Mammary epithelial cell (primary cell): ENCODE measurements at regions not wholly inside any gene's neighbourhood (a gene's known extent, or its start where the extent isn't known, plus 50 kb on each side); places are given as distances from the start of the nearest gene placed in this dataset.

Experiments
- EZH2 ChIP-seq: IDR thresholded peaks from 2 replicates; pipeline ENCODE4 v1.6.1; 2012; ENCODE audit warnings: low read length, inconsistent platforms, borderline replicate concordance
- TF ChIP-seq, protein P1 (sequence below), 2 donors: IDR thresholded peaks in 1 of 2; conservative IDR thresholded peaks in 1 of 2; 2 replicates each; pipeline ENCODE4 v1.5.1; 2011 to 2012; ENCODE audit warnings: inconsistent platforms in 2 of 2, low read length in 2 of 2, mild to moderate bottlenecking in 2 of 2, control low read depth in 1 of 2, low read depth in 1 of 2; ENCODE audit not compliant: insufficient read depth in 1 of 2; ENCODE audit errors: extremely low read depth in 1 of 2

- TF ChIP-seq, protein P1, sequence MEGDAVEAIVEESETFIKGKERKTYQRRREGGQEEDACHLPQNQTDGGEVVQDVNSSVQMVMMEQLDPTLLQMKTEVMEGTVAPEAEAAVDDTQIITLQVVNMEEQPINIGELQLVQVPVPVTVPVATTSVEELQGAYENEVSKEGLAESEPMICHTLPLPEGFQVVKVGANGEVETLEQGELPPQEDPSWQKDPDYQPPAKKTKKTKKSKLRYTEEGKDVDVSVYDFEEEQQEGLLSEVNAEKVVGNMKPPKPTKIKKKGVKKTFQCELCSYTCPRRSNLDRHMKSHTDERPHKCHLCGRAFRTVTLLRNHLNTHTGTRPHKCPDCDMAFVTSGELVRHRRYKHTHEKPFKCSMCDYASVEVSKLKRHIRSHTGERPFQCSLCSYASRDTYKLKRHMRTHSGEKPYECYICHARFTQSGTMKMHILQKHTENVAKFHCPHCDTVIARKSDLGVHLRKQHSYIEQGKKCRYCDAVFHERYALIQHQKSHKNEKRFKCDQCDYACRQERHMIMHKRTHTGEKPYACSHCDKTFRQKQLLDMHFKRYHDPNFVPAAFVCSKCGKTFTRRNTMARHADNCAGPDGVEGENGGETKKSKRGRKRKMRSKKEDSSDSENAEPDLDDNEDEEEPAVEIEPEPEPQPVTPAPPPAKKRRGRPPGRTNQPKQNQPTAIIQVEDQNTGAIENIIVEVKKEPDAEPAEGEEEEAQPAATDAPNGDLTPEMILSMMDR (conservative IDR thresholded peaks at IDR 0.05 in 1 of 2, IDR thresholded peaks at IDR 0.05 in 1 of 2; ENCODE audit: extremely low read depth in 1 of 2, insufficient read depth in 1 of 2, low read depth in 1 of 2, low read length in 2 of 2) = no peak
- no peak for TF ChIP-seq EZH2
These were observed 97.1 kb upstream of the TBCA start for GRCh38 chr5:77873239-77873638.
